ENCODE measurements at regions not wholly inside any gene's neighbourhood (a gene's known extent, or its start where the extent isn't known, plus 50 kb on each side); places are given as distances from the start of the nearest gene placed in this dataset.

DNA sequence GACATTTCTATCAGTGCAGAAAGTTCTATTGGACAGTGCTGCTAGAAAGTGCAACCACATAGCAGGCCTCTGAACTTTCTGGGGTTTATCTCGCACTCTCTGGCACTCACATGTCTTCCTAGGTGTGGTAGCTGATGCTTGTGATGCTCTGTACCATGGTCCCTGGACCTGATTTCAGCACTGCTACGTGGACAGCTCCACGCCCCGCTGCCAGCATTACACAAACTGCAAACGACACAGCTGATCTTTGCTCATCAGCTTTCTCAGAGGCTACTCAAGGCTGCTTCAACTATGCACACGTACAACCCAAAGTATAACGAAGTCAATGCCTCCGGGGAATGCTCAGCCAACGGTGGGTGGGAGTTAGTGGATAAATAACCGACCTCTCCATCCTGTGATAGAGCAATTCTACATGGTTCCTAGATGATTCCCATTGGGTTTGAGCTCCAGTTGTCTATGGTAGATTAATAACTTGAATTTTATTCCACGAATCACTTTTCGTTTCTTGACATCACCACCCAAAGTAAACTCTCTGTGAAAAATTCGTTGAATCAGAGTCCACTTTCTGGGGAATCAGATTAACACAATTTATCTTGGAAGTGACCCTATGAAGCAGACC is 302.5 kb downstream of the ACTR3B start:
- TF ChIP-seq CTCF (IDR thresholded peaks at IDR 0.05) = no peak
- no peak for TF ChIP-seq ELF4 (CRISPR knock-in tag; IDR thresholded peaks at IDR 0.05; ENCODE audit: low read depth)
- no peak for TF ChIP-seq ESRRA (CRISPR knock-in tag; IDR thresholded peaks at IDR 0.05; ENCODE audit: borderline replicate concordance)

All from WTC11 (cell line).